ENCODE measurements at regions not wholly inside any gene's neighbourhood (a gene's known extent, or its start where the extent isn't known, plus 50 kb on each side); places are given as distances from the start of the nearest gene placed in this dataset.

GRCh38 chr6:65816991-65817390 lies 110.0 kb upstream of the EYS start (continued):
- no peak for TF ChIP-seq ZNF609 (CRISPR knock-in tag; IDR thresholded peaks at IDR 0.05; ENCODE audit: borderline replicate concordance)
- no peak for TF ChIP-seq OTX1 (CRISPR knock-in tag; IDR thresholded peaks at IDR 0.05)
- no peak for TF ChIP-seq ATF3 (IDR thresholded peaks at IDR 0.05)
- no peak for TF ChIP-seq ATF3 (CRISPR knock-in tag; conservative IDR thresholded peaks at IDR 0.05)
- no peak for TF ChIP-seq E2F4 (CRISPR knock-in tag; IDR thresholded peaks at IDR 0.05; ENCODE audit: low read depth)
- no peak for TF ChIP-seq PRPF4 (IDR thresholded peaks at IDR 0.05; ENCODE audit: insufficient read depth, low read depth, low read length, poor library complexity, severe bottlenecking)
- no peak for TF ChIP-seq ZNF449 (CRISPR knock-in tag; IDR thresholded peaks at IDR 0.05)
- no peak for TF ChIP-seq DEAF1 (CRISPR knock-in tag; IDR thresholded peaks at IDR 0.05)
- TF ChIP-seq STAT5B (CRISPR knock-in tag; IDR thresholded peaks at IDR 0.05) = no peak
- no peak for TF ChIP-seq ZSCAN32 (CRISPR knock-in tag; IDR thresholded peaks at IDR 0.05)
- TF ChIP-seq TOE1 (IDR thresholded peaks at IDR 0.05; ENCODE audit: borderline replicate concordance) = no peak
- TF ChIP-seq TOE1 (CRISPR knock-in tag; IDR thresholded peaks at IDR 0.05; ENCODE audit: borderline replicate concordance, low read depth) = no peak
- TF ChIP-seq MCM5 (IDR thresholded peaks at IDR 0.05; ENCODE audit: low read depth) = no peak
- no peak for TF ChIP-seq CTBP1 (IDR thresholded peaks at IDR 0.05; ENCODE audit: borderline replicate concordance)
- TF ChIP-seq SMAD4 (CRISPR knock-in tag; conservative IDR thresholded peaks at IDR 0.05) = no peak
- TF ChIP-seq WHSC1 (IDR thresholded peaks at IDR 0.05; ENCODE audit: low read length) = no peak

Data from K562 (cell line).